HEK293T (cell line): ENCODE measurements at regions not wholly inside any gene's neighbourhood (a gene's known extent, or its start where the extent isn't known, plus 50 kb on each side); places are given as distances from the start of the nearest gene placed in this dataset.

Source experiments
- ARNT ChIP-seq: fragments of 450-650 bp; IDR thresholded peaks from 2 replicates; pipeline ENCODE4 v1.6.1; 2017; ENCODE audit warnings: mild to moderate bottlenecking
- BHLHE40 ChIP-seq: fragments of 450-650 bp; IDR thresholded peaks from 2 replicates; pipeline ENCODE4 v1.6.1; 2016; ENCODE audit warnings: mild to moderate bottlenecking, moderate library complexity, borderline replicate concordance
- FOXA1 ChIP-seq: fragments of 450-650 bp; IDR thresholded peaks from 2 replicates; pipeline ENCODE4 v1.6.1; 2016; ENCODE audit warnings: mild to moderate bottlenecking
- FOXK2 ChIP-seq: fragments of 450-650 bp; IDR thresholded peaks from 2 replicates; pipeline ENCODE4 v1.6.1; 2016; ENCODE audit warnings: mild to moderate bottlenecking
- FOXM1 ChIP-seq: fragments of 450-650 bp; IDR thresholded peaks from 2 replicates; pipeline ENCODE4 v1.6.1; 2017; ENCODE audit warnings: mild to moderate bottlenecking, borderline replicate concordance
- L3MBTL2 ChIP-seq: fragments of 450-650 bp; conservative IDR thresholded peaks from 2 replicates; pipeline ENCODE4 v1.6.1; 2016; ENCODE audit warnings: mild to moderate bottlenecking
- LEF1 ChIP-seq: fragments of 450-650 bp; IDR thresholded peaks from 2 replicates; pipeline ENCODE4 v1.6.1; 2017; ENCODE audit warnings: mild to moderate bottlenecking, borderline replicate concordance
- SP1 ChIP-seq: fragments of 450-650 bp; IDR thresholded peaks from 2 replicates; pipeline ENCODE4 v1.6.1; 2017
- SUZ12 ChIP-seq: fragments of 450-650 bp; IDR thresholded peaks from 2 replicates; pipeline ENCODE4 v1.6.1; 2016; ENCODE audit warnings: mild to moderate bottlenecking
- TARDBP ChIP-seq: fragments of 450-650 bp; IDR thresholded peaks from 2 replicates; pipeline ENCODE4 v1.6.1; 2016
- ZNF384 ChIP-seq: fragments of 450-650 bp; IDR thresholded peaks from 2 replicates; pipeline ENCODE4 v1.6.1; 2016

DNA sequence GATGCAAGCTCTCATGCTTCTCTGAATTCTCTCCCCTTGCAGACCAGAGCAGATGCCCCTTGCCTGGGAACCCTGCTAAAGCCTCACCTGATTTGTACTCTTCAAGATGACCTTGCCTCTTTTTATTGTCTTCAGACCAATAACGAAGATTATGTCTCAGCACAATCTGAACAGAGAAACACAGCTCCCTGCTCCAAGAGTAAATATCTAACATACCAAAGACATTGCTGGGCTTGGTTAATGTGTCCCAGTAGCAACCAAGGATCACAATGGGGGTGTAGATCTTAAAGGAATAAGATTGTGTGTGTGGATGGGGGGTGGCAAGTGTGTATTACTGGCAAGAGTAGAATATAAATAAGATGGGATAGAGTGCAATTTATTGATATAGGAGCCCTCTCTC lies 67.6 kb upstream of the LHFPL2 start:
- TF ChIP-seq FOXK2, result no peak
- TF ChIP-seq L3MBTL2, result no peak
- TF ChIP-seq SP1, result no peak
- no peak for TF ChIP-seq FOXM1
- no peak for TF ChIP-seq BHLHE40
- TF ChIP-seq FOXA1, result no peak
- TF ChIP-seq ZNF384, result no peak
- no peak for TF ChIP-seq SUZ12
- no peak for TF ChIP-seq LEF1
- TF ChIP-seq ARNT, result no peak
- TF ChIP-seq TARDBP, result no peak
